NCI-H82 (cell line): ENCODE measurements at regions not wholly inside any gene's neighbourhood (a gene's known extent, or its start where the extent isn't known, plus 50 kb on each side); places are given as distances from the start of the nearest gene placed in this dataset.
A peak's percentile ranks its signal among the peaks of the same experiment; 100 is the strongest.

ENCODE experiments used
- DNase-seq: peaks from one replicate; lab custom pipeline; 2025; lab: John Stamatoyannopoulos, UW

DNA sequence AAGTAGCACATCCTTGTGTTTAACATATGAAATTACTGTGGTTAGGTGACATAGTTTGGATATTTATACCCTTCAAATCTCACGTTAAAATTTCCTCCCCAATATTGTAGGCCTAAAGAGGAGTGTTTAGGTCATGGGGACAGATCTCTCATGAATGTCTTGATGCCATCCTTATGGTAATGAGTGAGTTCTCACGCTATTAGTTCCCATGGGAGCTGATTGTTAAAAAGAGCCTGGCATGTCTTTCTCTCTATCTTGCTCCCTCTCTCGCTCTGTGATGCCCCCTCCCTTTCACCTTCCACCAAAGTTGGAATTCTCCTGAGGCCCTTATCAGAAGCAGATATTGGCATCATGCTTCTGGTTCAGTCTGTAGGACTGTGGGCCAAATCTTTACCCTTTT is 660.1 kb downstream of the ADCYAP1 start:
- no peak for DNase-seq

DNA sequence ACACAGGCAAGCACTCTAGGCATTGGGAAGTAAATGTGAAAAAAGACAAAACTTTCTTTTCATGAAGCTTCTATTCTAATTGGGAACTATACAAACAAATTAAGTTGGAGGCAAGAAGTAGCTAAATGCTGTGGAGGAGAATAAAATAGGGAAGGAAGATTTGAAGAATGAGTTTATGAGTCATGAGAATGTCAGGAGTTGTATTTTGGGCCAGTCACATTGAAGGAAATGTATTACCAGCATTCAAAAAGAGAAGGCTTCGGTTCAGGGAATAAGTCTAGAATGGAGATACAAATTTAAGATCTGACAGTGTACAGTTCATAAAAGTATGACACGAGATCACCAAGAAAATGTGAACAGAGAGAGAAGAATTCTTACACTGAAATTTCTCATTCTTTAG is 666.5 kb downstream of the ADCYAP1 start:
- DNase-seq = no peak

GRCh38 chr18:1573732-1574131 is 669.1 kb downstream of the ADCYAP1 start:
- DNase-seq = no peak

DNA sequence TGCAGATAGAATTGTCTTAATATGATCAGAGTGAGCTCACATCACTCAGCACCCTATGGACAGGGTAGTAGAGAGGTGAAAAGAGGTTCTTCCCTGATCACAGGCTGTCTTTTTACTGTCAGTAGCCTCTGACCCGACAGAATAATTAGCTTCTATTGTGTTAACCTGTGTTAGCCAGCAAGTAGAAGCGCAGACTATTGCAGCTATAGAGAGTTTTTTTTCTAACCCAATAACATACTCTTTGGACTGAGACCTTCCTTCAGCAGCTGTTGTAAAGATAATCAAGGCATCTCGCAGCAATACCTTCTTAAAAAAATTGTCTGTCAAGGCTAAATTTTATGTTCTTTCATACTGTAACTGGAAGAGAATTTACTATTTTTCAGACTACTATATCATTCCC is 670.4 kb downstream of the ADCYAP1 start:
- DNase-seq = no peak

DNA sequence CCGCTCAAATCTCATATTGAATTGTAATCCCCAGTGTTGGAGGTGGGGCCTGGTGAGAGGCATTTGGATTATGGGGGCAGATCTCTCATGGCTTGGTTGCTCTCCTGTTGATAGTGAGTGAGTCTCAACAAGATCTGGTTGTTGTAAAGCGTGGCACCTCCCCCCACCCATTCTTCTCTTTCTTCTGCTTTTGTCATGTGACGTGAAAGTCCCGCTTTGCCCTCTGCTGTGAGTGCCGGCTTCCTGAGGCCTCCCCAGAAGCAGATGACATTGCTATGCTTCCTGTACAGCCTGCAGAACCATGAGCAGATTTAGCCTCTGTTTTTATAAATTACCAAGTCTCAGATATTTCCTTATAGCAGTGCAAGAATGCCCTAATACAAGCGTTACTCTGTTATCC is 673.8 kb downstream of the ADCYAP1 start:
- DNase-seq = no peak

DNA sequence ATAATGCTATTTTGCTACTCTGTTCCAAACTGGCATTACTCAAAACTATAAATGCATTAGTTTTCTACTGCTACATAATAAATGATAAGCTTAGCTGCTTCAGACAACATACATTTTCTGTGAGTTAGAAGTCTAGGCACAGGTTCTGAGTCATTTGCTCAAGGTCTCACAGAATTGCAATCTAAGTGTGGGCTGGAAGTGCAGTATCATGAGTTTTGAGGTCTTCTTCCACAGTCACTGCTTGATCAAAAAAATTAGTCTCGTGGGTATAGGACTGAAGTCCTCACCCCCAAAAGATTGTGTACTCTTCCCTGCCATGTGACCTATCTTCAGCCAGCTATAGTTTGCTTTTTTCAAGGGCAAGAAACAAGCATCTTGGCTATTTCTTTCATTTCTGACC is 676.9 kb downstream of the ADCYAP1 start:
- no peak for DNase-seq

DNA sequence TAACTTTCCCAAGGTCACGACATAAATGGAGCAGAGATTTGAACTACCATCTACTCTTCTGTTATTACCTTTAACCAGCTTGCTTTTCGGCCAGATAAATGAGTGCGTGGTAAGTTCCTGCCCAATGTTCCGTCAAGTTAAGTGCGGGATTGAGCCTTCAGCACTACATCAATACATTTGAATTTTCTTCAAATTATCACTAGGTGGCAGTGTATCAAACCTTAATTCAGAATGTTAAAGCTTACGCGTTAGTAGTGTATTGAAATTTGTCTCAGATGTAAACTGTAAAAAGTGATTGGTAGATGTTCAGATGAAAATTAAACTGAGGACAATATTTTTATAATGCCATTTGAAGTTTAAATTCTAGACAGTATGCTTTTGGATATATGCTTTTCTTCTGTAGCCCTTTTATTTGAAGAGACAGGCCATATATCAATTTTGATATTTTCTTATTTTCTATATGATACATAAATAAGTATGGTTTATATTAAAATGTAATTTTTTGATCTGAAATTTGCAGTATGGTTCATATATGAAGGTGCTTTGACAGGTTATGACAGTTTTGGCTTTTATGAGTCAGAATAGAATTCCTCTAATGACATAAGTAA is 681.3 kb downstream of the ADCYAP1 start:
- DNase-seq = peak; percentile 84

DNA sequence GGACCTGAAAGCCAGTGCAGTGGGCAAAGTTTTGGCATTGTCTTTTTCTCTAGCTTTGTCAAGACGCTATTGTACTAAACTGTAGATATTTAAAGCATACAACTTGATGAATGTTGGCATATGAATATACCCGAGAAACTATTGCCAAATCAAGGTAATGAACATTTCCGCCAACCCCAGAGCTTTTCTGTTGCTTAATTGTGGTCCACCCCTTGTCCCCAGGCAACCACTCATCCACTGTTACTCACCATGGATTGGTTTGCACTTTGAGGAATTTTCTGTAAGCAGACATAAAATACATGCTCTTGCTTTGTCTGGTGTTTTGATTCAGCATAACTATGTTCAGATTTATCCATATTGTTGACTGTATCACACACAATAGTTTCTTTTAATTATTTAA is 688.4 kb downstream of the ADCYAP1 start:
- DNase-seq = no peak

- DNase-seq = no peak
Observed at GRCh38 chr18:1595195-1595594, 690.5 kb downstream of the ADCYAP1 start.

GRCh38 chr18:1599196-1599595 is 694.5 kb downstream of the ADCYAP1 start:
- no peak for DNase-seq

- DNase-seq = peak; percentile 98
Observed at GRCh38 chr18:1604751-1605150, 700.1 kb downstream of the ADCYAP1 start.

- DNase-seq = no peak
Observed at GRCh38 chr18:1618364-1618763, 713.7 kb downstream of the ADCYAP1 start.

DNA sequence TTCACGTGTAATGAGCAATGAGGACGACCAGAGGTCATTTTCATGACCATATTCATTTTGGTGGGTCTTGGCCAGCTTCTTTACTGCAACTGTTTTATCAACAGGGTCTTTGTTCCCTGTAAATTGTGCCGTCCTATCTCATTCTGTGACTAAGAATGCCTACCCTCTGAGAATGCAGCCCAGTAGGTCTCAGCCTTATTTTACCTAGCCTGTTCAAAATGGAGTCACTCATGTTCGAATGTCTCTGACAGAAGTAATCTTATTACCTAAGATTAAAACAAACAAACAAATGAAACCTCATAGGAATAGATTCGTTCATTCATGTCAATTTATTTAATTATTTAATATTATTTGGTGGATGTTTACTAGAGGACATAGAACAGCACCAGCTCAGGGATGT is 714.8 kb downstream of the ADCYAP1 start:
- DNase-seq = no peak

- no peak for DNase-seq
Observed at GRCh38 chr18:1624612-1625011, 719.9 kb downstream of the ADCYAP1 start.

DNA sequence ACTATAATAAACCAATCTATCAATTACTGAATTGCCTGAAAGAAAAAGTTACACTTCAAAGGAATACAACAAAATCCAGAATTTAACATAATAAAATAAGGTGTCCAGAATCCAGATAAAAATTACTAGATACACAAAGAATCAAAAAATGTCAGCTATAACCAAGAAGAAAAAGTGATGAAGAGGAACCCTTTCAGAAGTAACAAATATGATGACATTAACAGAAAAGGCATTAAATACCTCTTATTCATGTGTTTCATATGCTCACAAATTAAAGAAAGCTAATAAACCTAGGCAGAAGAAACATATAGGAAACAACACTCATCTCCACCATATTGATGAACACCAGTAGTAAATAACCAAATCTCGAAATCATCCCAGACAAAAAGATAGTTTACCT is 722.8 kb downstream of the ADCYAP1 start:
- DNase-seq = no peak

GRCh38 chr18:1648712-1649111 is 744.0 kb downstream of the ADCYAP1 start:
- no peak for DNase-seq

GRCh38 chr18:1652018-1652417 is 747.3 kb downstream of the ADCYAP1 start:
- peak; percentile 52 for DNase-seq

DNA sequence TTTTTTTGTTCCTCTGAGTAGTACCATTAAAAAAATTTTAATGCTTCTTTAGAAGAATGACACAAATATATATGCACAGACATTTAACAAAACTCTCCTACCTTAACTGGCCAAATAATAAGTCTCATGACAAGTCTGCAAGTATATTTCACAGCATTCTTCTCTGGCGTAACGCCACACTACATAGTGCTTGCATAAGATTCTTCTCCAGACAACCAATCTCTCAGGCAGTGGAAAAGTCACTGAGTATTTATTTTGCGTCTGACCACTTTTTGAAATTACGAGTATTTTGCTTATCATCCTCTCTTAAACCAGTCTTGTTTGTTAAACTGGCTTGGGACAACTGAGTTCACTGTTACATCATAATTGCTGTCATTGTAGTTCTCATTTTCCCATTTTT is 749.2 kb downstream of the ADCYAP1 start:
- no peak for DNase-seq

GRCh38 chr18:1657876-1658275 is 753.2 kb downstream of the ADCYAP1 start:
- no peak for DNase-seq

DNA sequence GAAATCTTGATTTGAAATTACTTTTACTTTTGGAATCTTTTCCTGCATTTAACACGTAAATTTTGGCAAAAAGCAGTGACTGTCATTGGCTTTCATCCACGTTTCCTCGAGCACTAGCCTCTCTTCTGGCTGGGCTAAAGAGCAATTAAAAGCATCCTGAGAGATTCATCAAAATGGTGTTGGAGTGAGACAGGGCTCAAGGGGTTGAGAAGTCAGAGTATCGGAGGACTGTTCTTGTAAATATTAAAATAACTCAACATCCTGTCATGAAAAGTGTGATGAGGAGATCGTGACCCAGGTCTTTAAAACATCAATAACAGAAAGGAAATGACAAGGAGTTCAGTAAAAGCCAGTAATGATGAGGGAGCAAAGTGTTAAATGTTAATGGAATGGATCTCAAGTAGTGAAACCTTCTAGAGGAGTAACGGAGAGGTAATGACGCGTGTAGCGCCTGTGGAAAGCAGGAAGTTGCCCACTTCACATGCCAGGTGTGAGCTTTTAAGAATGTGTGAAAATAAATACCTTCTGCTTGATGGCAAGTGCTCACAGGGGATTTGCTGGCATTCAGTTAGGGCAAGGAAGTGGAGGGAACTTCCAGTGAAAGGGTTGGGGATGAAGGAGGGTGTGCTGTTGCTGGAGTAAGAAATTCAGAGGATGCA is 754.4 kb downstream of the ADCYAP1 start:
- DNase-seq = no peak

DNA sequence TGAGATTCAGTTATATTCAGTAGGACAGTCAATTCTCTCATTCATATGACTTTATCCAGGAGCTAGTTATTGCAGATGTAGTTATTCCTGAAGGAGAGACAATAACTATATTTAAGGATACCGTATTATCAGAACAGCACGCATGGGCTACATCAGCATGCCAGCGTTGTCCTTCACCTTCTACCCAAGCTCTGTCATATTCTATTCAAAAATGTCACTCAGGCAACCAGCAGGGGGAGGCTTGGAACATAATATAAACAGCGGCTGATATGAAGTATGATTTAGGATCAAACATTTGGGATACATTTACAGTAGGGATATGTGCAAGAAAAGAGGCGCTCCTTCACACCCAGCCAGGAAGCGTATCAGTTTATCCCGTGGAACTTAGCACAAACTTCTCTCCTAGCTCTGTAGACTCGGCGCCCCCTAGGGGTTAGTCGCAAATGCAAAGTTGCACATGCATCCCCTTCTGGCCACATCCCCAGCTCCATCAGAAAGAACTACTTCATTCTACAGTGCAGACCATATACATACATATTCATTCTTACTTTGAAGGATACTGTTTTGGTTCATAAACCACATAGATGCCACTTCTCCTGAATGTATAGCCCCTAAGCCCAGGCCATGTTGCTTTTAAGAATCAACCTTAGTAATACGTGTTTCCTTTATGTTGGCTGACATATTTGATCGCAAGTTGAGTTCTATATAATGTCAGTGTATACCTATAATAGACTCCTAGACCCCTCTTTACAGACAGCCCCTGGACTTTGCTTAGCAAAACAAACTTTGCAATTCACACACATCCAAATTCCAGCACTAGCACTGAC is 759.4 kb downstream of the ADCYAP1 start:
- DNase-seq = peak; percentile 72

- DNase-seq = no peak
Observed at GRCh38 chr18:1665079-1665478, 760.4 kb downstream of the ADCYAP1 start.

DNA sequence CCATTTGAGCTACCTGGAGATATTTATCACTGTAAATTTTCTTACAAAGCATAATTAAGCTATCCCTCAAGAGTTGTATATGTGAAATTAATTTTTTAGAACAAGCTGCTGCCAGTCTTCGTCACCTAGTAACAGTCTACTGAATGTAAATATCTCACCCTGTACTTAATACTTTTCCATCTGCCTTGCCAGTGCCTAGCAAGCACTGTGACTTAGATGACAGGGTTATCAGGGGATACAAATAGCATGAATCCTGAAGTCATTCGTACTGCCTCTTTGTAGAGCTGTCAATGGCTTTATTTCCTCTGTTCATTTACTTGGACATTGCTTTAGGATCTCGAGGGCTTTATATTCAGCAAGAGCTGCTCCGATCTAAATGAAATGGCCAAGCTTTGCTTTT is 763.6 kb downstream of the ADCYAP1 start:
- DNase-seq = peak; percentile 8
